ENCODE measurements at regions not wholly inside any gene's neighbourhood (a gene's known extent, or its start where the extent isn't known, plus 50 kb on each side); places are given as distances from the start of the nearest gene placed in this dataset.

GRCh38 chr5:155416765-155417164 is 403.2 kb downstream of the KIF4B start:
- no peak for DNase-seq (ENCODE audit: low read depth in 2 of 2)

- no peak for DNase-seq (ENCODE audit: low read depth in 2 of 2)
Observed at GRCh38 chr5:155418960-155419579, 405.5 kb downstream of the KIF4B start.

GRCh38 chr5:155430192-155430591 is 416.6 kb downstream of the KIF4B start:
- DNase-seq (ENCODE audit: low read depth in 2 of 2) = no peak

DNA sequence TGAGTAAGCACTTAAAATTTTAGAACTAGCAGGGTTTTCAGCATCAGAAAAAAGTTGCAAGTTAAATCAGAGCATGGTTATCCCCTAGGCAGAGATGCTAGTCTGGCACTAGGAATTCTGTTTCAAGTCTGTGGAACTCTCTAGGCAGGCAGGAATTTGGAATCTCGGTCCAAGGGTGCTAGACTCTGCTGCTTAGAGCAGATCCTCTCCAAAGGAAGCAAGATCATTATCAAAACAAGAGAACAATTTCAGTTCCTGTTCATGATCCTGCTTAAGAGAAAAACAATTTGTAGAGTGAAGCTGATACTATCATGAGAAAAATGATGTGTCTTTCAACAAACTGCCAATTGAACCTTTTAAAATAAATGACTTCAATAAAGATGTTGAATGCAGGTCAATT is 420.7 kb downstream of the KIF4B start:
- DNase-seq (ENCODE audit: low read depth in 2 of 2) = no peak

GRCh38 chr5:155434681-155435080 is 421.1 kb downstream of the KIF4B start:
- DNase-seq (ENCODE audit: low read depth in 2 of 2) = no peak

DNA sequence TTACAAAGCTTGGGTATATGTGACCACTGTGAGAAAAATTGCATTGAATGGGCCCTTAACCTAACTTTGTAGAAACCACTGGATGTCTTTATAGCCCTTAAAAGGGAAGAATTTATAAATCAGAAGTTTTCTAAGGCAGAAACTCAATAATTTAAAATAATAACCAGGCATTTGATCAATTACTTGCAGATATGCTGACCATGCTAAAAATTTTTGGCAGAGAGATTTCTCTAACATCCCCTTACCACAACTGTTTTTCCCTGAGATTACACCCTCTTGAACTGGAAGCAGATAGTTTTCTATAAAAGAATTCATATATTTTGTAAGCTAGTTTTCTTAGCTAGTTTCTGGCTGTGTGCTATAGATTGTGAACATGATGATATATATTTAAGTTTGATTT is 428.3 kb downstream of the KIF4B start:
- DNase-seq (ENCODE audit: low read depth in 2 of 2) = no peak

DNA sequence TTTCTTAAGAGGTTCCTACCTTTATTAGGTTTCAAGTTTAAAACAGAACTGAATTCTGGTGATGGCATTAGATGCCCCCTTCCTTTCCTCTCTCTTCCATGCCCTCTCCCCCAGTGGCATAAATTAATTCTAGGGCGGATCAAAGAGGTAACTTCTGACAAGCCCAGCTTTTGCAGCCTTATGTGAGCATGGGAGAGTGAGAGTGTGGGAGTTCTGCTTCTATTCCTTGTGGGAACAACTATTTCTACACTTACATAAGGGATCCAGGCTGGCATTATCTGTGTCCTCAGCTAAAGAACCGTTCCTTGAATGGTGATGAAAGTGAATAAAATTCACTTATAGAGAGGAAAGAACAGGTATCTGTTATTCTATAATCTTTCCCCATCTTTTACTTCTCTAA is 437.6 kb downstream of the KIF4B start:
- no peak for DNase-seq (ENCODE audit: low read depth in 2 of 2)

- no peak for DNase-seq (ENCODE audit: low read depth in 2 of 2)
Observed at GRCh38 chr5:155455791-155456514, 442.4 kb downstream of the KIF4B start.

GRCh38 chr5:155459889-155460500 is 446.4 kb downstream of the KIF4B start:
- no peak for DNase-seq (ENCODE audit: low read depth in 2 of 2)

- no peak for DNase-seq (ENCODE audit: low read depth in 2 of 2)
Observed at GRCh38 chr5:155460501-155460931, 447.0 kb downstream of the KIF4B start.

DNA sequence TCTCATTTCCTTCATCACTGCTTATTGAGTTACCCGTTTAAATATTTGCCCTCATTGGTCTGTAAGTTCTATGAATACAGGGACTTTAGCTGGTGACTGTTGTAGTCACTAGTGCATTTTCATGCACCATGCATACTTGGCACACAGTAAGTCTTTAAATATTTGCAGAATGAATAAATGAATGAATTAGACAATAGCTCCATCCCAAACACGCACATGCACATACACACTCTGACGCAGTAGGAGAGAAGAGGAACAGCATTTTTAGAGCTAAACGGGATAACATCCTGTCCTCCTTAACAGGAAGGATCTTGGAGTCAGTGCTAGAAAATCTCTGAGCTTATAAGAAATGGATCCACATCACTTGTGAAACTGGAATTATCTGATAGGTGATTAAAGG is 447.7 kb downstream of the KIF4B start:
- no peak for DNase-seq (ENCODE audit: low read depth in 2 of 2)

- no peak for DNase-seq (ENCODE audit: low read depth in 2 of 2)
Observed at GRCh38 chr5:155466851-155467250, 453.3 kb downstream of the KIF4B start.

DNA sequence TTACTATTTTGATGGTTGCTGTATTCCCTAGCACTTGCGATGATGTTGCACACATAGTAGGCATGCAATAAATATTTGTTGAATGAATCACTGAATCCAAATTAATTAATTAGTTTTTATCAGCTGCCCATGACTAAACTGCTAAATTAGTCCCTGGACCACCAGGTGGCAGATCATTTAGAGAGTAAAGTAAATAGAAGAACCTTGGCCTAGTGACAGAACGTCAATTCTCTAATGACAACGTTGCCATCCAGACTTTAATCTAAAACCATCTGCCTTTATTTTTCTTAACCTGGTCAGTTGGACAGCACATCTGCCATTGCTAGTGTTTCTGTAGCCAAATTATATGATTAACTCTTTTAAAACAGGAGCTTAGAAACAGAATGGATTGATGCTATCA is 457.5 kb downstream of the KIF4B start:
- no peak for DNase-seq (ENCODE audit: low read depth in 2 of 2)

DNA sequence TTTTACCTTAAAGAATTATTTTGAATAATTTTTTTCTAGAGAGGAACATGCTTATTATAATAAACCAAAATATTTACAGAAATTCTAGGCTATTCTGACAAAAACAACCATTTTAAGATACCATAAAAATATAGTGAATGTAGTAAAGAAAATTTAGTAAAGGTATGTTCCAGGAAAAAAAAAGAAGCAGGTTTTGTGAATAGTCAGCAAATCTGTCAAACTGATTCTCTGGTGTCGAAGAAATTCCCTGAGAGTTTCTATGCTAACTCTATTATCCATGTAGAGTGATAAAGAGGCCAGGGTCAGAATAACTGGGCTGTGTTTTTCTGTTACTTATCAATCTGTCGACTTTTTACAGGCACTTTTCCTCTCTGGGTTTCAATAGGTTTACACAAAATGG is 459.2 kb downstream of the KIF4B start:
- DNase-seq (ENCODE audit: low read depth in 2 of 2) = no peak

- no peak for DNase-seq (ENCODE audit: low read depth in 2 of 2)
Observed at GRCh38 chr5:155475318-155475717, 461.8 kb downstream of the KIF4B start.

DNA sequence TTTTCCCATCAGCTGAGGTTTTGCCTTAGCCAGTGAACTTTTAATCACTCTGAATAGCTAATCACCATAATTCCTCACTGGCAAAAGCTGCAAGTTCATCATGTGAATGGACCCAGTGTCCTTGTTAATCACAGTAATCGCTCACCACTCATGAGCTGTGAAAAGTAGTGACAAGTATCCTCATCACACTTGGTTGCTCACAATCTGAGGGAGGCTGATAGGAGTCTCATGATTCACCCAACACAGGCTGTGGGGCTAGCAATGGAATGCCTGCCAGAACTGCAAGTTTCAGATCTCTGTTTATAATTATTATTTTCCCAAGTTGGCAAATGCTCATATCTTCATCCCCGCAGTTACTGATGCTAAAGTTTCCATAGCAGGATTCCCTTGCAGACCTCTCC is 467.2 kb downstream of the KIF4B start:
- DNase-seq (ENCODE audit: low read depth in 2 of 2) = no peak

- DNase-seq (ENCODE audit: low read depth in 2 of 2) = no peak
Observed at GRCh38 chr5:155481182-155481581, 467.6 kb downstream of the KIF4B start.

GRCh38 chr5:155482428-155482827 is 468.9 kb downstream of the KIF4B start:
- no peak for DNase-seq (ENCODE audit: low read depth in 2 of 2)

DNA sequence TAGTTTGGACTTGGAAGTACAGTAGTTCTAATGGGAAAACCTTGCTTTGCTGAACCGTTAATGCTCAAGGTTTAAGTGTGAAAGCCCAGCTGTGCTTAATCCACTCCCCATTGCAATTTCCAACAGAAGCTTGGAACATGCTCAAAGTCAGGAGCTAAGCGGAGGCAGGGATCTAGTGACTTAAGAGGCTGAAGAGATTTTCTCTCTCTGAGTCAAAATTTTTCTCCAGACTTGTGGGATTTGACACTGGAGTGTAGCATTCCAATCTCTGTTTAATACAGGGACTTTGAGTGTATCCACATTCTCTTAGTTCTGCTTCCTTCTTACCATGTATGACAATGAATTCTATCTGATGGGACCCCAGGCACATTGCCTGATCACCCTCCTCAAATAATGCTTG is 471.8 kb downstream of the KIF4B start:
- no peak for DNase-seq (ENCODE audit: low read depth in 2 of 2)

DNA sequence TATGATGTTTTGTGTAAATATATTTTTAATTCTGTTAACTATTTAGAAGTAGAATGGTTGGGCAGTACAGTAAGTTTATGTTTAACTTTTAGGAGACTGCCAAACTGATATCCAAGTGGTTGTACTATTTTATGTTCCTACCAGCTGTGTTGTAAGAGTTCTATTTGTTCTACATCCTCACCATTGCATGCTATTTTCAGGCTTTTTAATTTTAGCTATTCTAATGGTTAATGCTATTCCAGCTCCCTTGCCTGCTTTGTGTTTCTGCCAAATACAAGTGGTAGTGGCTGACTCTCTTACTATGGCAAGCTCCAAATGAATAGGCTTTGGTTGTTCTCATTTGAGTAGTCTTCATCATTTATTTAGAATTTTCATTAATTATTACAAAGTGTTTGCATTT is 476.4 kb downstream of the KIF4B start:
- no peak for DNase-seq (ENCODE audit: low read depth in 2 of 2)

DNA sequence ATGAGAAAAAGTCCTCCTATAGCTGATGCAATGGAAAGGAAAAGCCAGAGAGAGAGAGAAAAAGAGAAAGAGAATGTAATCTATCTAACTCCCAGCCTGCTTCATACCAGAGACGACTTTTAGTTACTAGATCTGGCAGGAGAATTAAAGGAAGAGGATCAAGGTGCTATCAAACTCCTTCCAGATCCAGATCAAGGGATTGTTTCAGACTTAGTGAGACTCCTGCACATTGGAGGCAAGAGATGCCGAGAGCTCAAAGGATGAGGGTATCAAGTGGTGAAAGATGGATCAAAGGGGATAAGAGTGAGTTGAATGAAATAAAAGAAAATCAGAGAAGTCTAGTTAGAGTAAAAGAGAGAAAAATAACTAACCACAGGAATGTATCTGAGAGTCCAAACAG is 478.6 kb downstream of the KIF4B start:
- DNase-seq (ENCODE audit: low read depth in 2 of 2) = no peak

DNA sequence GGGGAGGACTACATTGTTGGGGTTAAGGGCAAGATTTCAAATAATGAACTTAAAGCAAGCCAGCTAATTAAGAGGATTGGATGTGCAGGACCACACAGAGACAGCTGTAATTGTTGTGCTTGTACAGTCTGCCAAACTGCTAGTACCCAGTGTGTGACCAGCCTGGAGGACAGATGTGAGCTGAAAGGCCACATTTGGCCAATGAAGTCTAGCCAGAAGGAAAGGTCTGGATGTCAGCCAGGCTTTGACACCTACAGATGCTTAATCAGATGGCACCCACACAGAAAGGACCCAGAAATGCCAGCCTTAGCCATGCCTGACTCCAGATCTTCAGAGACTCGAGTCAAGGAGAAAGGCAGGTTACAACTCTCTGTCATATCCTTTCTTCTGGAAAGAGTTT is 491.1 kb downstream of the KIF4B start:
- no peak for DNase-seq (ENCODE audit: low read depth in 2 of 2)

- DNase-seq (ENCODE audit: low read depth in 2 of 2) = no peak
Observed at GRCh38 chr5:155507363-155507762, 493.8 kb downstream of the KIF4B start.

All from stimulated activated CD8-positive, alpha-beta memory T cell treated with anti-CD3 and anti-CD28 coated beads, Interleukin-2, amount 100 ng/mL, for 48 hours (primary cell).